Heart right ventricle (tissue), 16 donors: ENCODE measurements at regions not wholly inside any gene's neighbourhood (a gene's known extent, or its start where the extent isn't known, plus 50 kb on each side); places are given as distances from the start of the nearest gene placed in this dataset.

Experiments used
- ATAC-seq, 8 donors: fragments of 200-7000 bp; cut with Tn5 transposase; one replicate each; pipeline ENCODE4 v1.9.1; 2020; ENCODE audit warnings: mild to moderate bottlenecking in 8 of 8, moderate library complexity in 8 of 8, moderate number of reproducible peaks in 1 of 8
- DNase-seq, 2 donors: peaks; one replicate each; pipeline ENCODE4 v3.0.0-alpha.2; 2020
- H3K27ac ChIP-seq, 10 donors: fragments of 200-600 bp; sonication (generic) in 2 of 10; one replicate each; pipeline versions ENCODE4 v1.5.0 to v1.8.0; 2020 to 2022; ENCODE audit warnings: mild to moderate bottlenecking in 3 of 10
- H3K27me3 ChIP-seq, 7 donors: fragments of 200-600 bp; one replicate each; pipeline ENCODE4 v1.8.0; 2021 to 2022; ENCODE audit warnings: mild to moderate bottlenecking in 2 of 7
- H3K36me3 ChIP-seq, 9 donors: fragments of 200-600 bp; sonication (generic) in 1 of 9; one replicate each; pipeline versions ENCODE4 v1.5.0 to v1.8.0; 2020 to 2022; ENCODE audit warnings: mild to moderate bottlenecking in 2 of 9
- H3K4me1 ChIP-seq, 9 donors: fragments of 200-600 bp; sonication (generic) in 1 of 9; one replicate each; pipeline versions ENCODE4 v1.5.0 to v1.8.0; 2020 to 2022; ENCODE audit warnings: mild to moderate bottlenecking in 4 of 9
- H3K4me3 ChIP-seq, 10 donors: fragments of 200-600 bp; sonication (generic) in 2 of 10; one replicate each; pipeline versions ENCODE4 v1.5.0 to v1.8.0; 2020 to 2022; ENCODE audit warnings: mild to moderate bottlenecking in 7 of 10, moderate library complexity in 2 of 10
- H3K9me3 ChIP-seq, 11 donors: fragments of 200-600 bp in 10 of 11; sonication (generic) in 2 of 11; one replicate each; pipeline versions ENCODE4 v1.5.0 to v1.8.0; 2013 to 2022; ENCODE audit warnings: mild to moderate bottlenecking in 2 of 11, control low read depth in 1 of 11, moderate library complexity in 1 of 11
- WGBS, 2 donors: extraction: QIAGEN DNeasy Blood & Tissue Kit; methylation state at CpG; one replicate each; pipeline ENCODE4 v1.1.7; 2013; ENCODE audit warnings: inconsistent platforms in 1 of 2; 5-methylcytosine and 5-hydroxymethylcytosine counted together
- intact Hi-C, 10 donors: fragments of 100-400 bp; cut with DNase I; formaldehyde crosslinking; loops; one replicate each; pipeline versions ENCODE4 v1.11.1 to v1.14.2; 2022
- TF ChIP-seq, protein P1 (sequence below), 9 donors: fragments of 200-600 bp; sonication (generic) in 2 of 9; IDR thresholded peaks; one replicate each; pipeline versions ENCODE4 v1.5.0 to v1.8.0; 2021 to 2022; ENCODE audit warnings: antibody characterized with exemption in 9 of 9, mild to moderate bottlenecking in 5 of 9, moderate library complexity in 1 of 9
- donor health status: Arrhythmogenic right ventricular cardiomyopathy.
- donor health status: ischemic (EF 13 %, LVEDD 7.1; RV severe dilation, severe dysfunction).
- donor health status: healthy with polysubstance abuse.
- donor health status: DM: no; HTN: yes; CAD: no.
- donor health status: DM: no; HTN: no; CAD: no.
- donor health status: ischemic (EF 25% LVEDD 6.9; RV normal size, moderate dysfunction).
- donor health status: ischemic (EF 25% LVEDD 5.7; RV mildly dilated, moderate dysfunction).
- donor health status: healthy.
- donor health status: DM: yes; HTN: yes; CAD: no.
- donor health status: Ischemic cardiomyopathy.
- donor health status: ischemic (EF 35%, LVEDD 5.7; RV mildly dilated, moderate dysfunction).
- donor health status: nonischemic (EF 11% LVEDD 7.7; RV severe dilation, severe dysfunction).
- donor health status: DM: yes; HTN: yes; CAD: no.
- donor health status: PGD.
- donor health status: ischemic (EF 29% LVEDD 5.4; RV normal size, mild dysfunction).
- donor health status: nonischemic (EF 23%, LVEDD 6.1; RV moderate dilation, normal function).

DNA sequence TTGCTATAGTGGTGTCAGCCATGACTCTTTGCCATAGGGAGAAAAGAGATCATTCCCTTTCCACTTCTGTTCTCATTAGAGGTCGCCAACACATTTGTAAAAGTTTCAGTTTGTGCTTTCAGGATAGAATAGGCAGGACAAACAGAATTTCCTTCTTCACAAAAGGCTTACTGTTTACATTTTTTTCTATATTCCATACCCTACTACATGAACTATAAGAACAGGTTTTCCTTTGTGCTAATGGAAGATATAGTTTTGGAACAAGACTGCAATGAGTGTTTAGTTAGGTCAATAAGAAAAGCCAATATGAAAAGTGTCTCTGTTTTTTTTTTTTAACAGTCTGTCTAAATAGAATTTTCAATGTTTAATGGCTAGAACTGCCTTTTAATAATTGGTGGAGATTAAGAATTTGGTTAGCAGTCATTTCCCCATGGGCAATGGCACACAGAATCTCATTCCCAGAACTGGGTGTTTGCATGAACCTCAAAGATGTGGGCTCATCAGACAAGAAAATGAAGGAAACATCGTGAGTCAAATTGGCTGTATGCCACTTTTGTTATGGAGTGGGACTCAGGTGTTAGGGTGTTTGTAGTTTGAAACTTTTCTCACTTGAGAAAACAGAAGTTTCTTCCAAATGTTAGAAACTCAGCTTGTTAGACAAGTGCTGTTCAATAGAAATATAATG lies 75.2 kb upstream of the PRLR start:
- Histone ChIP-seq H3K27ac (no peak overlapping the region), H3K4me1 (no peaks in the 10 kb centered on the region), H3K4me3 (no peak overlapping the region), H3K36me3 (no peaks in the 10 kb centered on the region), H3K27me3 (no peaks in the 10 kb centered on the region), H3K9me3 (no peaks in the 10 kb centered on the region)
- intact Hi-C loops: no loop called here
- DNase-seq: no peak
- TF ChIP-seq, protein P1, sequence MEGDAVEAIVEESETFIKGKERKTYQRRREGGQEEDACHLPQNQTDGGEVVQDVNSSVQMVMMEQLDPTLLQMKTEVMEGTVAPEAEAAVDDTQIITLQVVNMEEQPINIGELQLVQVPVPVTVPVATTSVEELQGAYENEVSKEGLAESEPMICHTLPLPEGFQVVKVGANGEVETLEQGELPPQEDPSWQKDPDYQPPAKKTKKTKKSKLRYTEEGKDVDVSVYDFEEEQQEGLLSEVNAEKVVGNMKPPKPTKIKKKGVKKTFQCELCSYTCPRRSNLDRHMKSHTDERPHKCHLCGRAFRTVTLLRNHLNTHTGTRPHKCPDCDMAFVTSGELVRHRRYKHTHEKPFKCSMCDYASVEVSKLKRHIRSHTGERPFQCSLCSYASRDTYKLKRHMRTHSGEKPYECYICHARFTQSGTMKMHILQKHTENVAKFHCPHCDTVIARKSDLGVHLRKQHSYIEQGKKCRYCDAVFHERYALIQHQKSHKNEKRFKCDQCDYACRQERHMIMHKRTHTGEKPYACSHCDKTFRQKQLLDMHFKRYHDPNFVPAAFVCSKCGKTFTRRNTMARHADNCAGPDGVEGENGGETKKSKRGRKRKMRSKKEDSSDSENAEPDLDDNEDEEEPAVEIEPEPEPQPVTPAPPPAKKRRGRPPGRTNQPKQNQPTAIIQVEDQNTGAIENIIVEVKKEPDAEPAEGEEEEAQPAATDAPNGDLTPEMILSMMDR (IDR thresholded peaks at IDR 0.05): no peak
- no peak for ATAC-seq
- 73 to 81% methylated on average over 2 of the region's 2 CpGs for WGBS, 2 donors

DNA sequence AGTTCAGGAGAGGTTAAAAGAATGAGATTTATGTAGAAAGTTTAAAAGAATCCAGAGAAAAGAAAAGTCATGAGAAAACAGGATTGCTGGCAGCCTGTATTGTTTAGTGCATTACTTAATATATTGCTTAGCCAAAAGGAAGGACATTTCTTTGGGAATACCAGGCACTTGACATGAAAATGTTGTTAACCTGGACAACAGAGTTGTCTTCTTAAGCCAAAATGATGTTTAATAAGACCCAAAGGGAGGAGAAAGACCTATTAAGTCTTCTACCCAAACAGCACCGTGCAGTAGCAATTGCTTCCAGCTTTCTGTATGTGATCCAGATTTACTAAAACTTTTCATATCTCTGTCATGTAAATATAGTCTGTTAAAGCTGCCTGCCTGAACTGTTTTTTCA lies 74.0 kb upstream of the PRLR start:
- no peak overlapping the region for H3K4me3 ChIP-seq
- ATAC-seq (no peak), DNase-seq (no peak)
- H3K27me3 ChIP-seq: no peaks in the 10 kb centered on the region
- 56 to 61% methylated on average over 1 of the region's 1 CpG for WGBS, 2 donors
- TF ChIP-seq, protein P1 (IDR thresholded peaks at IDR 0.05): no peak
- no peaks in the 10 kb centered on the region for H3K36me3 ChIP-seq
- H3K4me1 ChIP-seq: no peaks in the 10 kb centered on the region
- H3K27ac ChIP-seq: no peak overlapping the region
- H3K9me3 ChIP-seq: no peaks in the 10 kb centered on the region
- intact Hi-C loops: no loop called here

DNA sequence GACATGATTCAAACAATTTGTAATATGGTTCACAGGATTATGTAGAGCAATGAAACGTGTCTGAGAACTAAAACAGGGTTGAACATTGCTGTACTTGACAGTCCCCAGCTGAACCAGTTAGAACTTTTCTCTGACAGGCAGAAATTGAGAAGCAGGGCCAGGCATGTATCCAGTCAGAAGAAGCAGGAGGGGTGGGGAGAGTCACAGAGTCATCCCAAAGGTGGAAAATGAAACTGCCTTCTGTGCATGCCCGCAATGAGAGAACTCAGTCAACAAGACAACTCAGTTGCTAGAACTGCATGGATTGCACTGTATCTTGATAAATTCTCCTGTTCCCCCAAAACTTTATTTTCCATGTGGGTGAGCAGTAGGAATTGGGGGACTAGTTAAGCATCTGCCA lies 72.9 kb upstream of the PRLR start:
- ATAC-seq: no peak
- TF ChIP-seq, protein P1 (IDR thresholded peaks at IDR 0.05): no peak

DNA sequence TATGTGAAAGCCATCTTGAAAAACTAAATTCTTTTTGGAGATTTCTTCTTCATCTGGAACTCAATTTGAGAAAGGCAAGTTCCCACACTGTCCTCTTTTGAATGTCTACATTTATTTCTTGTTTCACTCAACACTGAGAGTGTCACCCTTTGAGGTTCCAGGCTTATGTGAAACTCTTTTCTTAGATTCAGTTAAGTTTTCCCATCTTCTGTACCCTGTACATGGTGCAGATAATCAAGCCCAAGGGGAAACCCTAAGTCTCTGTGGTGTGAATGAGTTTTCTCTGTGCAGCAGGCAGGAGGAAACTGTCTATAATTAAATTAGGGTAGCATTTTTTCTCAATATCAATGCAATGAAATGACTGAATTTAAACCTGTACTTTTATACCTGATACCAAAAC lies 72.3 kb upstream of the PRLR start:
- no peak for ATAC-seq
- intact Hi-C loops: no loop called here
- Histone ChIP-seq H3K4me1 (no peaks in the 10 kb centered on the region), H3K9me3 (no peaks in the 10 kb centered on the region), H3K27ac (no peak overlapping the region), H3K27me3 (no peaks in the 10 kb centered on the region), H3K4me3 (no peak overlapping the region), H3K36me3 (no peaks in the 10 kb centered on the region)
- TF ChIP-seq, protein P1 (IDR thresholded peaks at IDR 0.05): no peak
- no peak for DNase-seq

More for the DNA sequence above, 72.9 kb upstream of the PRLR start:
- H3K4me3 ChIP-seq: no peak overlapping the region
- intact Hi-C loops: no loop called here
- 87 to 90% methylated on average over 2 of the region's 2 CpGs for WGBS, 2 donors
- no peaks in the 10 kb centered on the region for H3K27me3 ChIP-seq
- H3K36me3 ChIP-seq: no peaks in the 10 kb centered on the region
- H3K4me1 ChIP-seq: no peaks in the 10 kb centered on the region
- no peaks in the 10 kb centered on the region for H3K9me3 ChIP-seq
- H3K27ac ChIP-seq: no peak overlapping the region
- DNase-seq: no peak
